Keratinocyte (primary cell): ENCODE measurements at regions not wholly inside any gene's neighbourhood (a gene's known extent, or its start where the extent isn't known, plus 50 kb on each side); places are given as distances from the start of the nearest gene placed in this dataset.
A peak's percentile ranks its signal among the peaks of the same experiment; 100 is the strongest.
"Not testable (repeated sequence)": the region's sequence is repeated elsewhere in the genome, so short reads cannot be mapped to it uniquely, and the experiment has no call there.

Experiments
- DNase-seq: peaks from one replicate; pipeline ENCODE4 v3.0.0-alpha.2; 2011; ENCODE audit warnings: low read depth, missing footprints, low spot score
- FAIRE-seq: peaks from 2 replicates; lab custom pipeline; 2011; peaks lifted over from hg19 to GRCh38; lab: Jason Lieb, UNC
- H2AFZ ChIP-seq: 2 replicates; pipeline ENCODE4 v1.6.0; 2012; ENCODE audit warnings: low read length, control low read depth, inconsistent platforms; ENCODE audit not compliant: control insufficient read depth
- H3K27ac ChIP-seq: 2 replicates; pipeline ENCODE4 v1.5.1; 2011; ENCODE audit warnings: low read length; ENCODE audit not compliant: control insufficient read depth, insufficient read depth
- H3K27me3 ChIP-seq: 3 replicates; pipeline ENCODE4 v1.6.0; 2011; ENCODE audit warnings: low read length; ENCODE audit not compliant: control insufficient read depth, insufficient read depth; ENCODE audit errors: extremely low read depth
- H3K36me3 ChIP-seq, 2 experiments: 2 replicates in 1 of 2; 3 replicates in 1 of 2; pipeline ENCODE4 v1.5.1; 2011; ENCODE audit warnings: low read length in 2 of 2, mild to moderate bottlenecking in 1 of 2; ENCODE audit not compliant: control insufficient read depth in 2 of 2, insufficient read depth in 2 of 2; ENCODE audit errors: extremely low read depth in 1 of 2
- H3K4me1 ChIP-seq: 3 replicates; pipeline ENCODE4 v1.5.1; 2011; ENCODE audit warnings: low read length; ENCODE audit not compliant: control insufficient read depth, insufficient read depth; ENCODE audit errors: extremely low read depth
- H3K4me2 ChIP-seq: 3 replicates; pipeline ENCODE4 v1.6.0; 2011; ENCODE audit warnings: low read depth, low read length; ENCODE audit not compliant: control insufficient read depth, insufficient read depth; ENCODE audit errors: extremely low read depth
- H3K4me3 ChIP-seq, 3 experiments: fragments of 200-600 bp in 1 of 3; sonication (generic) in 1 of 3; 2 replicates in 2 of 3; 3 replicates in 1 of 3; pipeline ENCODE4 v1.5.1; 2011 to 2016; ENCODE audit warnings: low read length in 3 of 3, mild to moderate bottlenecking in 3 of 3, control low read depth in 2 of 3, inconsistent platforms in 1 of 3, low read depth in 1 of 3, mixed read lengths in 1 of 3, mixed run types in 1 of 3, moderate library complexity in 1 of 3; ENCODE audit not compliant: control insufficient read depth in 2 of 3, insufficient read depth in 2 of 3; ENCODE audit errors: extremely low read depth in 1 of 3
- H3K79me2 ChIP-seq: 2 replicates; pipeline ENCODE4 v1.6.0; 2012; ENCODE audit warnings: low read length; ENCODE audit not compliant: control insufficient read depth, insufficient read depth
- H3K9ac ChIP-seq: 3 replicates; pipeline ENCODE4 v1.6.0; 2011; ENCODE audit warnings: low read length; ENCODE audit not compliant: control insufficient read depth, insufficient read depth; ENCODE audit errors: extremely low read depth
- H3K9me1 ChIP-seq: 3 replicates; pipeline ENCODE4 v1.6.0; 2011; ENCODE audit warnings: low read length; ENCODE audit not compliant: control insufficient read depth, insufficient read depth; ENCODE audit errors: extremely low read depth
- H3K9me3 ChIP-seq: 2 replicates; pipeline ENCODE4 v1.5.1; 2012; ENCODE audit warnings: low read depth, low read length; ENCODE audit not compliant: control insufficient read depth
- H4K20me1 ChIP-seq: 3 replicates; pipeline ENCODE4 v1.6.0; 2011; ENCODE audit warnings: low read length; ENCODE audit not compliant: control insufficient read depth, insufficient read depth; ENCODE audit errors: extremely low read depth
- EZH2 ChIP-seq: IDR thresholded peaks from one replicate; pipeline ENCODE4 v1.6.1; 2012; ENCODE audit warnings: inconsistent platforms, mild to moderate bottlenecking, low read length, moderate library complexity
- dilution Hi-C: fragments of 300-500 bp; cut with MboI; formaldehyde crosslinking; loops from one replicate; pipeline ENCODE4 v1.7.0; 2020; ENCODE audit warnings: low sequenced_read_pairs; ENCODE audit not compliant: extremely low pct_ligation_motif_present
- TF ChIP-seq, protein P1 (sequence below), 3 experiments: IDR thresholded peaks in 1 of 3; conservative IDR thresholded peaks in 1 of 3; optimal IDR thresholded peaks in 1 of 3; 2 replicates in 2 of 3; 3 replicates in 1 of 3; pipeline versions ENCODE3 to v1.5.1; 2011; ENCODE audit warnings: low read length in 3 of 3, mild to moderate bottlenecking in 3 of 3, moderate library complexity in 2 of 3, control low read depth in 1 of 3, inconsistent platforms in 1 of 3; ENCODE audit not compliant: insufficient read depth in 2 of 3; ENCODE audit errors: extremely low read depth in 1 of 3

DNA sequence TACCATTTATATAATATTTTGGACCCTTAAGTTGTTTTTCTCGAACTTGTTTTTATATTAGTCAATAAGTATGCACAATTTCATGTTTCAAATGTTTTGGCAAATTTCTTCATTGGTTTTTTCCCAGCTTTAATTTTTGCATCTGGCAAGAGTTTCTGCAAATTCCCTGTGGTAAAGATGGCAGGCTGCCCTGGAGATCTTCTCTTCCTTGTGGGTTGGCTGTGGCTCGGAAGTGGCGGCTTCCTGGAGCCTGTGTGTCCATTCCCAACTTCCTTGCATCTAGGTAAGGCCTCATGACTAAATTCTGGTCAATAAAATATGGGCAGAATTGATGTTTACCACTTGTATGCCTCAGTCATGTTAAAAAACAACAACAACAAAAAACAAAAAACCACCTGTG is 818.6 kb downstream of the EPHA4 start:
- Histone ChIP-seq H2AFZ (no peak overlapping the region), H3K9ac (no peak overlapping the region), H3K9me1 (no peaks in the 10 kb centered on the region), H3K4me1 (peaks cover 12% of the 10 kb centered on the region), H3K27me3 (no peaks in the 10 kb centered on the region), H3K9me3 (no peaks in the 10 kb centered on the region), H3K27ac (no peak overlapping the region), H3K36me3 (no peaks in the 10 kb centered on the region), H4K20me1 (no peaks in the 10 kb centered on the region), H3K4me3 (no peak overlapping the region), H3K4me2 (no peak overlapping the region), H3K79me2 (no peaks in the 10 kb centered on the region)
- FAIRE-seq (no peak), DNase-seq (no peak)
- no peak for TF ChIP-seq EZH2
- TF ChIP-seq, protein P1, sequence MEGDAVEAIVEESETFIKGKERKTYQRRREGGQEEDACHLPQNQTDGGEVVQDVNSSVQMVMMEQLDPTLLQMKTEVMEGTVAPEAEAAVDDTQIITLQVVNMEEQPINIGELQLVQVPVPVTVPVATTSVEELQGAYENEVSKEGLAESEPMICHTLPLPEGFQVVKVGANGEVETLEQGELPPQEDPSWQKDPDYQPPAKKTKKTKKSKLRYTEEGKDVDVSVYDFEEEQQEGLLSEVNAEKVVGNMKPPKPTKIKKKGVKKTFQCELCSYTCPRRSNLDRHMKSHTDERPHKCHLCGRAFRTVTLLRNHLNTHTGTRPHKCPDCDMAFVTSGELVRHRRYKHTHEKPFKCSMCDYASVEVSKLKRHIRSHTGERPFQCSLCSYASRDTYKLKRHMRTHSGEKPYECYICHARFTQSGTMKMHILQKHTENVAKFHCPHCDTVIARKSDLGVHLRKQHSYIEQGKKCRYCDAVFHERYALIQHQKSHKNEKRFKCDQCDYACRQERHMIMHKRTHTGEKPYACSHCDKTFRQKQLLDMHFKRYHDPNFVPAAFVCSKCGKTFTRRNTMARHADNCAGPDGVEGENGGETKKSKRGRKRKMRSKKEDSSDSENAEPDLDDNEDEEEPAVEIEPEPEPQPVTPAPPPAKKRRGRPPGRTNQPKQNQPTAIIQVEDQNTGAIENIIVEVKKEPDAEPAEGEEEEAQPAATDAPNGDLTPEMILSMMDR (optimal IDR thresholded peaks at IDR 0.05 in 1 of 3, IDR thresholded peaks at IDR 0.05 in 1 of 3, conservative IDR thresholded peaks at IDR 0.05 in 1 of 3; ENCODE audit: extremely low read depth in 1 of 3, insufficient read depth in 2 of 3, low read length in 3 of 3) = no peak
- dilution Hi-C loops = no loop called here

DNA sequence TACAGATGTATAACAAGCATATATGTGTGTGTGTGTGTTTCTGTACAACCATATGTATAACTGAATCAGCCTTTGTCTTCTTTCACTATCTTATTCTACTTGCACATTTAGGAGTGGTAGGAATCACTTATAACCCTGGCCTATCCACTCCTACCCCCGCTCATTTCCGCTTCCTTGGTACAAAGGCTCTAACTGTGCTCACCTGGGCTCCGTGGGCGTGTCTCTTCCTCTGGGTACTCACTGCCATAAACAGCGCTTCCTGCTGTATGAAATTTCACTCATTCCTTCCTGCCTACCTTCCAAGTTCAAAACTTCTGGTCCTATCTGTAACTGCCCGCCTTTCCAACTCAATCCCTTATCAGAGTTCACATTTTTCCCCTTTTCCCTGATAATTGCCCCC is 815.5 kb downstream of the EPHA4 start:
- H3K4me3 ChIP-seq = no peak overlapping the region
- no peaks in the 10 kb centered on the region for H3K36me3 ChIP-seq
- no peak overlapping the region for H3K27ac ChIP-seq
- H4K20me1 ChIP-seq = no peaks in the 10 kb centered on the region
- no peaks in the 10 kb centered on the region for H3K27me3 ChIP-seq
- no peak overlapping the region for H3K9ac ChIP-seq
- peaks cover 12% of the 10 kb centered on the region for H3K4me1 ChIP-seq
- H3K79me2 ChIP-seq = no peaks in the 10 kb centered on the region
- dilution Hi-C loops = no loop called here
- H3K9me1 ChIP-seq = no peaks in the 10 kb centered on the region
- H3K4me2 ChIP-seq = no peak overlapping the region
- DNase-seq (no peak), FAIRE-seq (no peak)
- no peak for TF ChIP-seq EZH2
- TF ChIP-seq, protein P1 (optimal IDR thresholded peaks at IDR 0.05 in 1 of 3, IDR thresholded peaks at IDR 0.05 in 1 of 3, conservative IDR thresholded peaks at IDR 0.05 in 1 of 3; ENCODE audit: extremely low read depth in 1 of 3, insufficient read depth in 2 of 3, low read length in 3 of 3) = no peak
- peak overlapping the region; percentile 65 for H2AFZ ChIP-seq
- no peaks in the 10 kb centered on the region for H3K9me3 ChIP-seq

DNA sequence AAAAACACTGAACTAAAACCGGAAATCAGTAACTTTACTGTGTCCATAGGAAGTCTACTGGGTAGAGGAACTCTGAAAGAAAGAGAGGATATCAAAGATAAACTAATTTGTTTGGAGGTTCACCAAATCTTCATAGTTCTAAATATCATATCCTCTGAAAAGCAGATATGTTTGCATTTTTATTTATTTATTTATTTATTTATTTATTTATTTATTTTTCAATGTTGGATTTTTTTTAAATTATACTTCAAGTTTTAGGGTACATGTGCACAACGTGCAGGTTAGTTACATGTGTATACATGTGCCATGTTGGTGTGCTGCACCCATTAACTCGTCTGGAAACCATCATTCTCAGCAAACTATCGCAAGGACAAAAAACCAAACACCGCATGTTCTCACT is 813.7 kb downstream of the EPHA4 start:
- H2AFZ ChIP-seq, H4K20me1 ChIP-seq, H3K4me2 ChIP-seq, H3K79me2 ChIP-seq, DNase-seq, H3K9me3 ChIP-seq, H3K36me3 ChIP-seq, FAIRE-seq, H3K9me1 ChIP-seq, H3K9ac ChIP-seq, H3K27me3 ChIP-seq, H3K4me3 ChIP-seq, dilution Hi-C loops, H3K27ac ChIP-seq: not testable (repeated sequence)
- peaks cover 12% of the 10 kb centered on the region for H3K4me1 ChIP-seq
